GM21717 (cell line): ENCODE measurements at regions not wholly inside any gene's neighbourhood (a gene's known extent, or its start where the extent isn't known, plus 50 kb on each side); places are given as distances from the start of the nearest gene placed in this dataset.
"Not testable (repeated sequence)": the region's sequence is repeated elsewhere in the genome, so short reads cannot be mapped to it uniquely, and the experiment has no call there.

ENCODE experiments used
- ATAC-seq: cut with Tn5 transposase; IDR thresholded peaks from one replicate; pipeline ENCODE4 v1.9.1; 2021; ENCODE audit warnings: mild to moderate bottlenecking, moderate library complexity; ENCODE audit not compliant: unreplicated experiment

GRCh38 chr21:31537872-31538576 is 121.5 kb upstream of the SOD1 start:
- ATAC-seq, result no peak

- no peak for ATAC-seq
Observed at GRCh38 chr21:31536138-31536537, 123.4 kb upstream of the SOD1 start.

- ATAC-seq, result no peak
Observed at GRCh38 chr21:31531967-31532366, 127.5 kb upstream of the SOD1 start.

GRCh38 chr21:31530897-31531705 is 128.4 kb upstream of the SOD1 start:
- no peak for ATAC-seq

GRCh38 chr21:31530364-31530763 is 129.1 kb upstream of the SOD1 start:
- no peak for ATAC-seq

GRCh38 chr21:31529406-31529805 is 130.1 kb upstream of the SOD1 start:
- no peak for ATAC-seq

GRCh38 chr21:31526040-31526439 is 133.5 kb upstream of the SOD1 start:
- ATAC-seq, result no peak

- ATAC-seq, result no peak
Observed at GRCh38 chr21:31524140-31524539, 135.4 kb upstream of the SOD1 start.

GRCh38 chr21:31521515-31521914 is 138.0 kb upstream of the SOD1 start:
- ATAC-seq, result no peak

GRCh38 chr21:31520561-31521098 is 138.9 kb upstream of the SOD1 start:
- ATAC-seq, result no peak

- ATAC-seq, result no peak
Observed at GRCh38 chr21:31518580-31518979, 140.9 kb upstream of the SOD1 start.

- no peak for ATAC-seq
Observed at GRCh38 chr21:31517664-31518414, 141.7 kb upstream of the SOD1 start.

- no peak for ATAC-seq
Observed at GRCh38 chr21:31515253-31515652, 144.2 kb upstream of the SOD1 start.

GRCh38 chr21:31514598-31514997 is 144.9 kb upstream of the SOD1 start:
- ATAC-seq, result no peak

GRCh38 chr21:31513541-31513940 is 146.0 kb upstream of the SOD1 start:
- ATAC-seq, result not testable (repeated sequence)

- not testable (repeated sequence) for ATAC-seq
Observed at GRCh38 chr21:31511999-31512398, 147.5 kb upstream of the SOD1 start.

GRCh38 chr21:31511258-31511657 is 148.2 kb upstream of the SOD1 start:
- ATAC-seq, result no peak

GRCh38 chr21:31509194-31510017 is 150.1 kb upstream of the SOD1 start:
- ATAC-seq, result peak; percentile 45

- ATAC-seq, result no peak
Observed at GRCh38 chr21:31505975-31506374, 153.5 kb upstream of the SOD1 start.

- no peak for ATAC-seq
Observed at GRCh38 chr21:31503939-31504338, 155.6 kb upstream of the SOD1 start.
